ENCODE measurements at regions not wholly inside any gene's neighbourhood (a gene's known extent, or its start where the extent isn't known, plus 50 kb on each side); places are given as distances from the start of the nearest gene placed in this dataset.

GRCh38 chr1:5586629-5587028 is 405.6 kb downstream of the NPHP4 start:
- no peak for TF ChIP-seq POLR2A (IDR thresholded peaks at IDR 0.05)
- TF ChIP-seq CTCF (IDR thresholded peaks at IDR 0.05), result no peak

Measured in lower leg skin (tissue), 3 donors.